GM12872 (cell line): ENCODE measurements at regions not wholly inside any gene's neighbourhood (a gene's known extent, or its start where the extent isn't known, plus 50 kb on each side); places are given as distances from the start of the nearest gene placed in this dataset.

Experiments used
- CTCF ChIP-seq: IDR thresholded peaks from 3 replicates; pipeline ENCODE4 v1.5.1; 2011; ENCODE audit warnings: low read depth, mild to moderate bottlenecking, low read length, moderate library complexity; ENCODE audit not compliant: insufficient read depth

- TF ChIP-seq CTCF = no peak
These were observed 161.3 kb downstream of the ASB1 start for GRCh38 chr2:238587776-238588660.

GRCh38 chr2:238589591-238590460 is 163.1 kb downstream of the ASB1 start:
- TF ChIP-seq CTCF = no peak

GRCh38 chr2:238591732-238592131 is 165.0 kb downstream of the ASB1 start:
- no peak for TF ChIP-seq CTCF

- no peak for TF ChIP-seq CTCF
These were observed 166.5 kb downstream of the ASB1 start for GRCh38 chr2:238593236-238593635.

- no peak for TF ChIP-seq CTCF
These were observed 167.0 kb downstream of the ASB1 start for GRCh38 chr2:238593678-238594077.

GRCh38 chr2:238594796-238595749 is 168.3 kb downstream of the ASB1 start:
- TF ChIP-seq CTCF = no peak
